ENCODE measurements at regions not wholly inside any gene's neighbourhood (a gene's known extent, or its start where the extent isn't known, plus 50 kb on each side); places are given as distances from the start of the nearest gene placed in this dataset.

- DNase-seq, result no peak
Measured at GRCh38 chr18:42412896-42413295, 457.9 kb downstream of the PIK3C3 start.

- DNase-seq, result no peak
Measured at GRCh38 chr18:42413870-42414269, 458.8 kb downstream of the PIK3C3 start.

GRCh38 chr18:42414756-42415454 is 459.9 kb downstream of the PIK3C3 start:
- no peak for DNase-seq

- no peak for DNase-seq
Measured at GRCh38 chr18:42417189-42417588, 462.2 kb downstream of the PIK3C3 start.

- no peak for DNase-seq
Measured at GRCh38 chr18:42418121-42418520, 463.1 kb downstream of the PIK3C3 start.

GRCh38 chr18:42425025-42425424 is 470.0 kb downstream of the PIK3C3 start:
- no peak for DNase-seq

- DNase-seq, result no peak
Measured at GRCh38 chr18:42426496-42427015, 471.5 kb downstream of the PIK3C3 start.

GRCh38 chr18:42429196-42429595 is 474.2 kb downstream of the PIK3C3 start:
- no peak for DNase-seq

GRCh38 chr18:42436222-42436765 is 481.3 kb downstream of the PIK3C3 start:
- no peak for DNase-seq

- DNase-seq, result no peak
Measured at GRCh38 chr18:42437001-42437400, 482.0 kb downstream of the PIK3C3 start.

- DNase-seq, result no peak
Measured at GRCh38 chr18:42437646-42438045, 482.6 kb downstream of the PIK3C3 start.

- no peak for DNase-seq
Measured at GRCh38 chr18:42442656-42443055, 487.6 kb downstream of the PIK3C3 start.

GRCh38 chr18:42444349-42444748 is 489.3 kb downstream of the PIK3C3 start:
- no peak for DNase-seq

- no peak for DNase-seq
Measured at GRCh38 chr18:42445359-42445758, 490.3 kb downstream of the PIK3C3 start.

GRCh38 chr18:42446195-42446594 is 491.2 kb downstream of the PIK3C3 start:
- DNase-seq, result no peak

GRCh38 chr18:42447688-42448087 is 492.7 kb downstream of the PIK3C3 start:
- DNase-seq, result no peak

- DNase-seq, result no peak
Measured at GRCh38 chr18:42458226-42458625, 503.2 kb downstream of the PIK3C3 start.

- DNase-seq, result no peak
Measured at GRCh38 chr18:42459873-42460272, 504.8 kb downstream of the PIK3C3 start.

GRCh38 chr18:42471885-42472284 is 516.9 kb downstream of the PIK3C3 start:
- no peak for DNase-seq

- no peak for DNase-seq
Measured at GRCh38 chr18:42473611-42474010, 518.6 kb downstream of the PIK3C3 start.

- no peak for DNase-seq
Measured at GRCh38 chr18:42474577-42474976, 519.5 kb downstream of the PIK3C3 start.

GRCh38 chr18:42475157-42475556 is 520.1 kb downstream of the PIK3C3 start:
- no peak for DNase-seq

- DNase-seq, result no peak
Measured at GRCh38 chr18:42477267-42477666, 522.2 kb downstream of the PIK3C3 start.

GRCh38 chr18:42480441-42480840 is 525.4 kb downstream of the PIK3C3 start:
- DNase-seq, result no peak

- DNase-seq, result no peak
Measured at GRCh38 chr18:42484648-42485047, 529.6 kb downstream of the PIK3C3 start.

Measured in NK-92 treated with Interleukin-12 subunit alpha and Interleukin-12 subunit beta, amount 100 ng/mL, for 24 hours (cell line).